Heart left ventricle (tissue), 13 donors: ENCODE measurements at regions not wholly inside any gene's neighbourhood (a gene's known extent, or its start where the extent isn't known, plus 50 kb on each side); places are given as distances from the start of the nearest gene placed in this dataset.

Experiments used
- POLR2A ChIP-seq, 2 donors: fragments of 450-650 bp; IDR thresholded peaks; one replicate each; pipeline ENCODE4 v1.6.1; 2017; ENCODE audit warnings: antibody characterized with exemption in 2 of 2, mild to moderate bottlenecking in 2 of 2, moderate library complexity in 2 of 2
- TF ChIP-seq, protein P1 (sequence below), 12 donors: fragments of 200-600 bp; sonication (generic) in 4 of 12; IDR thresholded peaks; one replicate each; pipeline versions ENCODE4 v1.5.0 to v1.8.0; 2018 to 2022; ENCODE audit warnings: antibody characterized with exemption in 12 of 12, mild to moderate bottlenecking in 5 of 12
- donor health status: ischemic (EF 13 %, LVEDD 7.1; RV severe dilation, severe dysfunction).
- donor health status: DM: no; HTN: yes; CAD: no.
- donor health status: DM: no; HTN: no; CAD: no.
- donor health status: ischemic (EF 25% LVEDD 6.9; RV normal size, moderate dysfunction).
- donor health status: ischemic (EF 25% LVEDD 5.7; RV mildly dilated, moderate dysfunction).
- donor health status: ischemic (EF 35%, LVEDD 5.7; RV mildly dilated, moderate dysfunction).
- donor health status: nonischemic (EF 11% LVEDD 7.7; RV severe dilation, severe dysfunction).
- donor health status: DM: yes; HTN: yes; CAD: no.
- donor health status: PGD.
- donor health status: ischemic (EF 29% LVEDD 5.4; RV normal size, mild dysfunction).
- donor health status: nonischemic (EF 23%, LVEDD 6.1; RV moderate dilation, normal function).

DNA sequence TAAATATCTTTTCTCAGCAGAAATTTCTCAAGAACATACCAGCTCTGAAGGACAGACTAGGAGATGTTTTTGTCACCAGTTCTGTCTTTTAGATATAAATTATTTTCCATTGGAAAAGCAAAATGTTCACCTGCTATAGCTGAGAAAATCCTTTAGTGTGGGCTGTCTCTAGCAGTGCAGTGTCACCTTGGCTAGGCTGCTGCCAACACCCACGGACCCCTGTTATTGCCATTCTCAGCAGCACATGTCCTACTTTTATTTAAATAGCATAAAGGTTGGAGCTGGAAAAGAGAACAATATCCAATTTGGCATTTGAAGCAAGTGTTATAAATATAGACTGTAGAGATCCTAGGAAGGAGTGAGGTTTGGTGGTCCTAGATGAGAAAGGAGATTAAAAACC, 156.4 kb downstream of the TPH2 start:
- TF ChIP-seq, protein P1, sequence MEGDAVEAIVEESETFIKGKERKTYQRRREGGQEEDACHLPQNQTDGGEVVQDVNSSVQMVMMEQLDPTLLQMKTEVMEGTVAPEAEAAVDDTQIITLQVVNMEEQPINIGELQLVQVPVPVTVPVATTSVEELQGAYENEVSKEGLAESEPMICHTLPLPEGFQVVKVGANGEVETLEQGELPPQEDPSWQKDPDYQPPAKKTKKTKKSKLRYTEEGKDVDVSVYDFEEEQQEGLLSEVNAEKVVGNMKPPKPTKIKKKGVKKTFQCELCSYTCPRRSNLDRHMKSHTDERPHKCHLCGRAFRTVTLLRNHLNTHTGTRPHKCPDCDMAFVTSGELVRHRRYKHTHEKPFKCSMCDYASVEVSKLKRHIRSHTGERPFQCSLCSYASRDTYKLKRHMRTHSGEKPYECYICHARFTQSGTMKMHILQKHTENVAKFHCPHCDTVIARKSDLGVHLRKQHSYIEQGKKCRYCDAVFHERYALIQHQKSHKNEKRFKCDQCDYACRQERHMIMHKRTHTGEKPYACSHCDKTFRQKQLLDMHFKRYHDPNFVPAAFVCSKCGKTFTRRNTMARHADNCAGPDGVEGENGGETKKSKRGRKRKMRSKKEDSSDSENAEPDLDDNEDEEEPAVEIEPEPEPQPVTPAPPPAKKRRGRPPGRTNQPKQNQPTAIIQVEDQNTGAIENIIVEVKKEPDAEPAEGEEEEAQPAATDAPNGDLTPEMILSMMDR (IDR thresholded peaks at IDR 0.05), result no peak
- no peak for TF ChIP-seq POLR2A (IDR thresholded peaks at IDR 0.05)
